ENCODE measurements at regions not wholly inside any gene's neighbourhood (a gene's known extent, or its start where the extent isn't known, plus 50 kb on each side); places are given as distances from the start of the nearest gene placed in this dataset.

DNA sequence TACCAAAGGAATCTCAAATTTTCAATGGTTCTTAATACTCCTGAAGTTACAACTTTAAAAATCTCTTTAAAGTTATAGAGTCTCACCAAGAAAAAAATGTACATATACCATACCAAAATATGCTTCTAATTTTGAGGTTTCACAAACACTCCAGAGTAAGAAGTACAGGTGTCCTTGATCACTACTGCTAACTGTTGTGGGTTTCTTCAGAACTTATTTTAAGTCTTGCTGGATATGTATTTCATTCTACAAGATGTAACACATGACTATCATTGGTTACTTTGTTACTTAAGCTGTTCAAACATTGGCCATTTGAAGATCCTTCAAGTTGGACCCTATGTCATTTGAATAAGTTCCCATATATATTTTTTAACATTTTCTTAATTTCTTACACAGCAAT is 808.0 kb downstream of the PCDH19 start:
- H3K4me3 ChIP-seq: no peak overlapping the region
- no peaks in the 10 kb centered on the region for H3K36me3 ChIP-seq
- no peak for DNase-seq
- no peaks in the 10 kb centered on the region for H3K9me3 ChIP-seq
- no peak overlapping the region for H3K27ac ChIP-seq
- TF ChIP-seq POLR2A (IDR thresholded peaks at IDR 0.05) (no peak), EP300 (IDR thresholded peaks at IDR 0.05) (no peak)
- TF ChIP-seq, protein P1, sequence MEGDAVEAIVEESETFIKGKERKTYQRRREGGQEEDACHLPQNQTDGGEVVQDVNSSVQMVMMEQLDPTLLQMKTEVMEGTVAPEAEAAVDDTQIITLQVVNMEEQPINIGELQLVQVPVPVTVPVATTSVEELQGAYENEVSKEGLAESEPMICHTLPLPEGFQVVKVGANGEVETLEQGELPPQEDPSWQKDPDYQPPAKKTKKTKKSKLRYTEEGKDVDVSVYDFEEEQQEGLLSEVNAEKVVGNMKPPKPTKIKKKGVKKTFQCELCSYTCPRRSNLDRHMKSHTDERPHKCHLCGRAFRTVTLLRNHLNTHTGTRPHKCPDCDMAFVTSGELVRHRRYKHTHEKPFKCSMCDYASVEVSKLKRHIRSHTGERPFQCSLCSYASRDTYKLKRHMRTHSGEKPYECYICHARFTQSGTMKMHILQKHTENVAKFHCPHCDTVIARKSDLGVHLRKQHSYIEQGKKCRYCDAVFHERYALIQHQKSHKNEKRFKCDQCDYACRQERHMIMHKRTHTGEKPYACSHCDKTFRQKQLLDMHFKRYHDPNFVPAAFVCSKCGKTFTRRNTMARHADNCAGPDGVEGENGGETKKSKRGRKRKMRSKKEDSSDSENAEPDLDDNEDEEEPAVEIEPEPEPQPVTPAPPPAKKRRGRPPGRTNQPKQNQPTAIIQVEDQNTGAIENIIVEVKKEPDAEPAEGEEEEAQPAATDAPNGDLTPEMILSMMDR (IDR thresholded peaks at IDR 0.05): no peak
- no peaks in the 10 kb centered on the region for H3K4me1 ChIP-seq (ENCODE audit: insufficient read depth)
- no peaks in the 10 kb centered on the region for H3K27me3 ChIP-seq
- intact Hi-C loops (cut with DNase I): no loop called here

DNA sequence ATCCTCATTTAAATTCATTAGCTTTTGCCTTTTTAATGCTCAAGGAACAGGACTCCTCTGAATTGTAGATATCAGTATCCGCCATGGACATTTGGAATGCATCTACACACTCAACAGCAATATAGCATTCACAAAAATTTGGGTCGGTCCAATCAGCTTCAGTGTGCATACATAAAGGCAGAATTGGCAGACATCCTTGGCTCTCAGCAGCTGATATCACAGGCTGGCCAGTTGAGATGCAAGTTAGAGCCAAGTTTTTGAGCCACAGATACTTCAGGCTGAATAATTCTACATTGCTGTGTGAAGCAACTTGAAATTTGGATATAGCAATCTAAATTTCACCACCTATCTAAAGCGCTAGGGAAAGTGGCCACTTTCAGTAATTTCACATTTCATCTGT is 821.1 kb downstream of the PCDH19 start:
- Histone ChIP-seq H3K36me3 (no peaks in the 10 kb centered on the region), H3K4me3 (no peak overlapping the region), H3K9me3 (no peaks in the 10 kb centered on the region), H3K27me3 (no peaks in the 10 kb centered on the region), H3K27ac (no peak overlapping the region), H3K4me1 (ENCODE audit: insufficient read depth) (no peaks in the 10 kb centered on the region)
- intact Hi-C loops (cut with DNase I): no loop called here
- WGBS, 3 donors: 33 to 54% (median 46%) methylated on average over 3 of the region's 3 CpGs
- no peak for DNase-seq
- TF ChIP-seq EP300 (IDR thresholded peaks at IDR 0.05): no peak
- TF ChIP-seq POLR2A (IDR thresholded peaks at IDR 0.05): no peak
- TF ChIP-seq, protein P1 (IDR thresholded peaks at IDR 0.05): no peak

- TF ChIP-seq EP300 (IDR thresholded peaks at IDR 0.05): no peak
- TF ChIP-seq POLR2A (IDR thresholded peaks at IDR 0.05): no peak
- TF ChIP-seq, protein P1 (IDR thresholded peaks at IDR 0.05): no peak
- H3K9me3 ChIP-seq: no peaks in the 10 kb centered on the region
- intact Hi-C loops (cut with DNase I): no loop called here
Measured at GRCh38 chrX:99572711-99573110, 837.4 kb downstream of the PCDH19 start.

GRCh38 chrX:99549381-99549780 is 860.7 kb downstream of the PCDH19 start:
- intact Hi-C loops (cut with DNase I): no loop called here
- 64 to 73% (median 68%) methylated on average over 5 of the region's 5 CpGs for WGBS, 3 donors
- no peak for DNase-seq
- Histone ChIP-seq H3K27ac (no peak overlapping the region), H3K36me3 (no peaks in the 10 kb centered on the region), H3K27me3 (no peaks in the 10 kb centered on the region), H3K9me3 (no peaks in the 10 kb centered on the region), H3K4me1 (ENCODE audit: insufficient read depth) (no peaks in the 10 kb centered on the region), H3K4me3 (no peak overlapping the region)
- TF ChIP-seq, protein P1 (IDR thresholded peaks at IDR 0.05): no peak
- TF ChIP-seq POLR2A (IDR thresholded peaks at IDR 0.05) (no peak), EP300 (IDR thresholded peaks at IDR 0.05) (no peak)

More at GRCh38 chrX:99572711-99573110, 837.4 kb downstream of the PCDH19 start:
- Histone ChIP-seq H3K4me1 (ENCODE audit: insufficient read depth) (no peaks in the 10 kb centered on the region), H3K36me3 (no peaks in the 10 kb centered on the region), H3K27me3 (no peaks in the 10 kb centered on the region), H3K4me3 (no peak overlapping the region), H3K27ac (no peak overlapping the region)
- no peak for DNase-seq

DNA sequence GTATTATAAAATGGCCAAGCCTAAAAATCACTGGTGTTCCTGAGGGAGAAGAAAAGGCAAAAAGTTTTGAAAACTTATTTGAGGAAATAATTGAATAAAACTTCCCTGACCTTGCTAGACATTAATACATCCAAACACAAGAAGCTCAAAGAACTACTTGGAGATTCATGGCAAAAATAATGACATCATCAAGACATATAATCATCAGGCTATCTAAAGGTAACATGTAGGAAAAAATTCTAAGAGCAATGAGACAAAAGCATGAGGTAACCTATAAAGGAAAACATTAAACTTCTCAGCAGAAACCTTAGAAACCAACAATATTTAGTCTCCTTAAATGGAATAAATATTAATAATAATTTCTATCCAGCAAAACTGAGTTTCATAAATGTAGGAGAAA is 887.6 kb downstream of the PCDH19 start:
- TF ChIP-seq, protein P1 (IDR thresholded peaks at IDR 0.05): no peak
- TF ChIP-seq EP300 (IDR thresholded peaks at IDR 0.05): no peak
- TF ChIP-seq POLR2A (IDR thresholded peaks at IDR 0.05): no peak
- Histone ChIP-seq H3K9me3 (no peaks in the 10 kb centered on the region), H3K27ac (no peak overlapping the region), H3K4me3 (no peak overlapping the region), H3K4me1 (ENCODE audit: insufficient read depth) (no peaks in the 10 kb centered on the region), H3K36me3 (no peaks in the 10 kb centered on the region), H3K27me3 (no peaks in the 10 kb centered on the region)
- intact Hi-C loops (cut with DNase I): no loop called here
- DNase-seq: no peak
